ENCODE measurements at regions not wholly inside any gene's neighbourhood (a gene's known extent, or its start where the extent isn't known, plus 50 kb on each side); places are given as distances from the start of the nearest gene placed in this dataset.
"Not testable (repeated sequence)": the region's sequence is repeated elsewhere in the genome, so short reads cannot be mapped to it uniquely, and the experiment has no call there.

GRCh38 chr16:5166486-5166885 is 68.9 kb upstream of the EEF2KMT start:
- no peak for TF ChIP-seq POLR2AphosphoS5 (IDR thresholded peaks at IDR 0.05; ENCODE audit: low read depth, low read length)
- FAIRE-seq, result no peak
- DNase-seq (ENCODE audit: insufficient read length), result no peak

DNA sequence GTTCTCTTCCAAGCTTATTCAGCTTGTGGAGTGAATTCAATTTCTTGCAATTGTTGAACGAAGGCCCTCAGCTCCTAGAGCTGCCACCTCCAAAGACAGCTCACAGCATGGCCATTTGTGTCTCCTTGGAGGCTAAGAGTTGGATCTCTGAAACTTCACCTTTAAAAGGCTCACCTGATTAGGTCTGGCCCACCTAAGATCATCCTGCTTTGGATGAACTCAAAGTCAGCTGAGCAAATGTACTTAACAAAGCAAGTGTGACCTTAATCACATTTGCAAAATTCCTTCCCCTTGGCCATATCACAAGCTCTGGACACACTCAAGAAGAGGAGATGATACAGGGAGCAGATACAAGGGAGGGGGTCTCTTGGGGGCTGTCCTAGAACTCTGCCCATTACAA is 67.8 kb upstream of the EEF2KMT start:
- not testable (repeated sequence) for DNase-seq (ENCODE audit: insufficient read length); FAIRE-seq

- FAIRE-seq; DNase-seq (ENCODE audit: insufficient read length): not testable (repeated sequence)
Measured at GRCh38 chr16:5162801-5163200, 65.2 kb upstream of the EEF2KMT start.

DNA sequence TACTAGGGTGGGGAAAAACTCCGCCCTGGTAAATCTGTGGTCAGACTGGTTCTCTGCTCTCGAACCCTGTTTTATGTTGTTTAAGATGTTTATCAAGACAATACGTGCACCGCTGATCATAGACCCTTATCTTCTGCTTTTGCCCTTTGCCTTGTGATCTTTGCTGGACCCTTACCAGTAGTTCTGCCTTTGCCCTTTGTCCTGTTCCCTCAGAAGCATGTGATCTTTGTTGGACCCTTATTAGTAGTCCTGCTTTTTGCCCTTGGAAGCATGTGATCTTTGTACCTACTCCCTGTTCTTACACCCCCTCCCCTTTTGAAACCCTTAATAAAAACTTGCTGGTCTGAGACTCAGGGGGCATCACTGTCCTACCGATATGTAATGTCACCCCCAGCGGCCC is 64.3 kb upstream of the EEF2KMT start:
- not testable (repeated sequence) for FAIRE-seq; DNase-seq (ENCODE audit: insufficient read length)

DNA sequence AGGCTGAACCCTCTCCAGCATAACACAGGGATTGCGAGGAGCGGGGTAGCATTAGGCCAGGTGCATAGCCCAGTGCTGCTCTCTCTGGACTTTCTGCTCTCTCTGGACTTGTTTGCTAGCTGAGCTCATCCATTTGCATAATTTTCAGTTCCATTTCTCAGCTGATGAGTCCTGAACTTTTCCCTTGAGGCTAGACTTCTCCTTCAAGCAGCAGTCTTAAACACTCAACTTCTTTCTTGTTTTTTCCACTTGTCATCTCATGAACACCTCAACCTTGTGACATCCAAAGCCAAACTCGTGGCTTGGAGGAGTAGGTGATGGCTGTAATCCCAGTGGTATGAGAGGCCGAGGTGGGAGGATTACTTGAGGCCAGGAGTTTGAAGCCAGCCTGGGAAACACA is 62.4 kb upstream of the EEF2KMT start:
- not testable (repeated sequence) for FAIRE-seq

GRCh38 chr16:5159537-5159936 is 61.9 kb upstream of the EEF2KMT start:
- FAIRE-seq; DNase-seq (ENCODE audit: insufficient read length): not testable (repeated sequence)

More for the DNA sequence above, 62.4 kb upstream of the EEF2KMT start:
- DNase-seq (ENCODE audit: insufficient read length), result not testable (repeated sequence)
- 0 out of 2 replicates have a peak, but pooled peaks have one; percentile 33 for TF ChIP-seq POLR2A (IDR thresholded peaks at IDR 0.05; ENCODE audit: low read depth, low read length)

- FAIRE-seq (no peak), DNase-seq (ENCODE audit: insufficient read length) (no peak)
- no peak for TF ChIP-seq POLR2AphosphoS5 (IDR thresholded peaks at IDR 0.05; ENCODE audit: low read depth, low read length)
- TF ChIP-seq POLR2A (IDR thresholded peaks at IDR 0.05; ENCODE audit: low read depth, low read length), result no peak
- TF ChIP-seq TAF1 (IDR thresholded peaks at IDR 0.05; ENCODE audit: borderline replicate concordance, low read depth, low read length), result no peak
Measured at GRCh38 chr16:5158494-5158893, 60.9 kb upstream of the EEF2KMT start.

GRCh38 chr16:5156486-5156885 is 58.9 kb upstream of the EEF2KMT start:
- not testable (repeated sequence) for FAIRE-seq; DNase-seq (ENCODE audit: insufficient read length)

DNA sequence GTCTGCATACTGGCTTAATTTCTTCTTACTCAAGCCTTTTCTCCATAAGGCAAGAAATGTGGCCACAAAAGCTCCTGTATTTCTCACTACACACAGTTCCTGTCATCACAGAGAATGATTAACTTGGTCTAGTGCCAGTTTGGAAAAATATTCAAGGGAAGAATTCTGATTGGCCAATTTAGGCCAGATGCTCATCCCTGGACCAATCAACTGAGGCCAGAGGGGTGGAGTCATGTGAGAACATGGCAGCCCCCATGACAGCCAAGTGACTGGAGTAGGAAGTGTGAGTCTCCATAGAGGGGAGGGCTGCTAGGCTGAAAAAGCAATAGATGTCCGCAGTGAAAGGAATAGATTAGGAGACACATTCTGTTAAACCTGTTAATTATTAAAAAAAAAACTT is 56.4 kb upstream of the EEF2KMT start:
- FAIRE-seq; DNase-seq (ENCODE audit: insufficient read length): not testable (repeated sequence)

- not testable (repeated sequence) for FAIRE-seq; DNase-seq (ENCODE audit: insufficient read length)
Measured at GRCh38 chr16:5151409-5151808, 53.8 kb upstream of the EEF2KMT start.

Data from GM12892 (cell line).